ES-I3 (cell line): ENCODE measurements at regions not wholly inside any gene's neighbourhood (a gene's known extent, or its start where the extent isn't known, plus 50 kb on each side); places are given as distances from the start of the nearest gene placed in this dataset.
"Not testable (repeated sequence)": the region's sequence is repeated elsewhere in the genome, so short reads cannot be mapped to it uniquely, and the experiment has no call there.

ENCODE experiments used
- H3K36me3 ChIP-seq: 2 replicates; pipeline ENCODE4 v1.6.1; 2013; ENCODE audit warnings: mild to moderate bottlenecking, low read length, control low read depth, moderate library complexity; ENCODE audit not compliant: insufficient read depth
- H3K4me1 ChIP-seq: 2 replicates; pipeline ENCODE4 v1.6.1; 2013; ENCODE audit warnings: mild to moderate bottlenecking, control low read depth, low read length; ENCODE audit not compliant: insufficient read depth
- H3K9ac ChIP-seq: 2 replicates; pipeline ENCODE4 v1.6.1; 2013; ENCODE audit warnings: low read depth, mild to moderate bottlenecking, low read length, moderate library complexity
- H3K9me3 ChIP-seq: 2 replicates; pipeline ENCODE4 v1.6.1; 2013; ENCODE audit warnings: mild to moderate bottlenecking, low read length, moderate library complexity; ENCODE audit not compliant: control insufficient read depth, insufficient read depth

DNA sequence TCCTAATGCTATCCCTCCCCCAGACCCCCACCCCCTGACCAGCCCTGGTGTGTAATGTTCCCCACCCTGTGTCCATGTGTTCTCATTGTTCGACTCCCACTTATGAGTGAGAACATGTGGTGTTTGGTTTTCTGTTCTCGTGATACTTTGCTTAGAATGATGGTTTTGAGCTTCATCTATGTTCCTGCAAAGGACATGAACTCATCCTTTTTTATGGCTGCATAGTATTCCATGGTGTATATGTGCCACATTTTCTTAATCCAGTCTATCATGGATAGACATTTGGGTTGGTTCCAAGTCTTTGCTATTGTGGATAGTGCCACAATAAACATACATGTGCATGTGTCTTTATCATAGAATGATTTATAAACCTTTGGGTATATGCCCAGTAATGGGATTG, 209.4 kb upstream of the SLC38A2 start:
- not testable (repeated sequence) for H3K4me1 ChIP-seq, H3K9me3 ChIP-seq, H3K36me3 ChIP-seq, H3K9ac ChIP-seq

DNA sequence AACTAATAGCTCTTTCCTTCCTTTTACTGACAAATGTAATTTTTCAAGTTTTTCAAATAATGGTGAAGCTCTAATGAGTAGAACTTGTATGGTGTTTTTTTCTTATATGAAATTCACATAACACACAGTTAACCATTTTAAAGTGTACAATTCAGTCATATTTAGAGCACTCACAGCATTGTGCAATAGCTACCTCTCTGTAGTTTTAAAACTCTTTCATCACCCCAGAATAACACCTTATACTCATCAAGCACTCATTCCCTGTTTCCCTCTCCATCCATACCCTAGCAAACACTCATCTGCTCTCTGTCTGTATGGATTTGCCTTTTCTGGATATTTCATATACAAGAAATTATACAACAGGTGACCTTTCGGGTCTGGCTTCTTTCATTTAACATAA, 207.9 kb upstream of the SLC38A2 start:
- no peak overlapping the region for H3K9ac ChIP-seq
- no peaks in the 10 kb centered on the region; the same call in none of the 2 replicates for H3K9me3 ChIP-seq
- H3K36me3 ChIP-seq = no peaks in the 10 kb centered on the region
- no peaks in the 10 kb centered on the region for H3K4me1 ChIP-seq

- Histone ChIP-seq H3K36me3 (no peaks in the 10 kb centered on the region), H3K9ac (no peak overlapping the region), H3K4me1 (no peaks in the 10 kb centered on the region)
Measured at GRCh38 chr12:46579474-46579873, 206.9 kb upstream of the SLC38A2 start.

DNA sequence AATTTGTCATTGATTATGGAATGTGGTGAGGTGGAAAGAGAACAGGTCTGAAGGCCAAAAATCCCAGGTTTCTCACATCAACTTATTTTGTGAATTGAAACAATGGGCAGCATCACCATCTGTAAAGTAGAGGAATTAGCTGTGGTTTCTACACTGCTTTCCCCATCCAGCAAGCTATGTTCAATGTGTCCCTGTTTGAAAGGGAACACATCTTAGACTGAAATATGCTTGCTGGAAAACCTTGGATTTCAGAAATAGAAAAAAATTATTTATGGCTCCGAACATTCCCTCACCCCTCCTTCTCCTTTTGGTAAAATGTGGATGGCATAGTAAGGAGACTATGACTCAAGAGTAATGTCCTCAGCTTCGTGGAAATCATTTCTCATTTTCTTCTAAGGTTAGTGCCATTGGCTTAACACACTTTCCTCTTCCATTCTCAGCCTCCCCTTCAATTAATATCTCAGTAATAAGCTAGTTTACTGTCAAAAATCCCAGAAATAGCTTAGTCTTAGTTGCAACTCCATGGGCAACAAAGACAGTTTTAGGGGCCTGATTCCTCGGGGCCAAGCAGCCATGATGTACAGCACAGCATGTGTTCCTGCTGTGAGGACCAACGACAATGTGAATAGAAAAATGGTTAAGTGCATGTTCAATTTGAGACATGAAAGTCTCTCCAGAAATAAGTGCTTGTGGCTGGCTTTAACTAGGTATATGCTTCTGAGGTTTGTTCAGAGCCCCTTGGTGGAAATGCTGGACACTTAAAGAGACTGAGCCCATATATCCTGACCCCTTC, 205.8 kb upstream of the SLC38A2 start:
- no peak overlapping the region for H3K9ac ChIP-seq
- H3K36me3 ChIP-seq = no peaks in the 10 kb centered on the region
- no peaks in the 10 kb centered on the region for H3K9me3 ChIP-seq
- H3K4me1 ChIP-seq = no peaks in the 10 kb centered on the region

More at GRCh38 chr12:46579474-46579873, 206.9 kb upstream of the SLC38A2 start:
- no peaks in the 10 kb centered on the region; the same call in 1 of the 2 replicates for H3K9me3 ChIP-seq

DNA sequence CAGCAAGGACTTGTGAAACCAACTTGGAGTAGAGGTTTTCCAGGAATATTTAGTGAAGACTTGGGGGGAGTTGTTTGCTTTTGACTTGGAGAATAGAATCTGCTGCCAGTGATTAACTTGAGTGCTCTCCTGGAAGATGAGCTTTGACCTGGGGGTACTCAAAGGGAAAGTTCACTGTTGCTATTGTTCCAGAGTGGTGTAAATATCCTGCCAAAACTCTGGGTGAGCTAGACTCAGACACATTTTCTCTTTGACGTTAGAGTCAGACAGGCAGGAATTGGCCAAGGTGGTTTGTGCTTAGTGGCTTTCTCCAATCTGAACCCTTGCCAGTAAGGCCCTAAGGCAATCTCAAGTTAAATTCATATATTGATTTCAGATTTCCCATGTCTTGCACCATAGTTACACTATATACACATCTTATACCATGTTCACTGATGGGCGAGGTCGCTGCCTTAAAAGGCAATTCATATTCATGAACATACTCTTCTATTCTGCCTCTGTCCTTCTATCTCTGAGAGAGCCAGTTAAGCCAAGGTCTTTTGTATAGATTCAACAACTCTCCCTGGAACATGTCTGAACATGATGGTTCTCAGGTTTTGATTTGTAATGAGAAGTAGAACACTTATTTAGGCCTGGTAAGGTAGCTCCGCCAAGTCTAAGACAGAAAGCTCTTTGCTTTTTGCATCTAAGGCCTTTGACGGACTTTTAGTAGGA, 204.6 kb upstream of the SLC38A2 start:
- no peaks in the 10 kb centered on the region for H3K36me3 ChIP-seq
- H3K4me1 ChIP-seq = no peaks in the 10 kb centered on the region
- H3K9me3 ChIP-seq = no peaks in the 10 kb centered on the region
- no peak overlapping the region for H3K9ac ChIP-seq

GRCh38 chr12:46574847-46575246, 202.3 kb upstream of the SLC38A2 start:
- Histone ChIP-seq H3K9me3 (no peaks in the 10 kb centered on the region), H3K36me3 (no peaks in the 10 kb centered on the region), H3K4me1 (no peaks in the 10 kb centered on the region), H3K9ac (no peak overlapping the region)

GRCh38 chr12:46573347-46573658, 200.7 kb upstream of the SLC38A2 start:
- no peaks in the 10 kb centered on the region for H3K4me1 ChIP-seq
- no peaks in the 10 kb centered on the region for H3K36me3 ChIP-seq
- H3K9ac ChIP-seq = no peak overlapping the region
- peaks cover 1% of the 10 kb centered on the region for H3K9me3 ChIP-seq

DNA sequence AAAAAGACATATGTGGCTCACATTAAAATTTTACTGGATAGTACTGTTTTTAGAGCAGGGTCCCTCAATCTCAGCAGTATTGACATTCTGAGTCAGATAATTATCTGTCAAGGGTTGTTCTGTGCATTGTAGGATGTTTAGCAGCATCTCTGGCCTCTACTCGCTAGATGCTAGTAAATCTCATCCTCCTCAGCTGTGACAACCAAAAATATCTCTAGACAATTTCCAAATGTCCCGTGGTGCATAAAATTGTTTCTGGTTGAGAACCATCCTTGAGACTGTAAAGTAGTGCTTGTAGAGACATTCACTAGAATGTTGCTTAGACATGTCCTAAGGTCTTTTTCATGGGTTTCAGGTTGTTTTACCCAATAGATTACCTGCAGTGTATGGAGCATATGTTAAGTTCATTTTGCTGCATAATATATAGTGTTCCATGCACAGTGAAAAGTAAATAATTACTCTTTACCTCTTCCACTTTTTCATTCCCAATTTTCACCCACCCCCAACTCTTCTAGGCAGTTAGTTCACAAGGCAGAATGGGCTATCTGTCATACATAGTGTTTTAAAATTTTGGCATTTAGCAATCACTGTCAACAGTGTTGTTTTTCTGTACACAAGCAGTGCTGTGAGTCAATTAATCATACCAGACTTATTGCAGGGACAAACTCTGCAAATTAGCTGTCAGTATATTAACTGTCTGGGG, 200.2 kb upstream of the SLC38A2 start:
- H3K36me3 ChIP-seq = no peaks in the 10 kb centered on the region
- H3K4me1 ChIP-seq = no peaks in the 10 kb centered on the region
- no peak overlapping the region for H3K9ac ChIP-seq
- peaks cover 6% of the 10 kb centered on the region for H3K9me3 ChIP-seq

DNA sequence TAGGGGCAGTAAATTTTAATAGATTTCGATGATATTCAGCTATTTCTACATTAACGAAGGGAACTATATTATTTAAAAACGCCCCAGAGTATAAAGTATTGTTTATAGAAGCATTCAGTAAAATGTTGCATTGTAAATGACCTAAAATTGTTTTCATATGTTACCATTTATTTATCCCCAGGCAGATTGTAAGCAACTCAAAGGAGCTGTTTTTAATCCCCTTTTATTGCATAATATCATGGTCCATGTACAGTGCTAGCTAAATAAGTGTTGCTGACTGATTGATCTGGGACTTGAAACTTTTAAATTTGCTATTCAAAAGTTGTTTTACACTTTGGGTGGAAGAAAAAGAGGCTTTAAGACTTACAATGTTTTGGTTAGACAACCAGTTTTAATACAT, 199.0 kb upstream of the SLC38A2 start:
- peaks cover 10% of the 10 kb centered on the region for H3K9me3 ChIP-seq
- no peaks in the 10 kb centered on the region for H3K36me3 ChIP-seq
- H3K9ac ChIP-seq = no peak overlapping the region
- no peaks in the 10 kb centered on the region for H3K4me1 ChIP-seq

DNA sequence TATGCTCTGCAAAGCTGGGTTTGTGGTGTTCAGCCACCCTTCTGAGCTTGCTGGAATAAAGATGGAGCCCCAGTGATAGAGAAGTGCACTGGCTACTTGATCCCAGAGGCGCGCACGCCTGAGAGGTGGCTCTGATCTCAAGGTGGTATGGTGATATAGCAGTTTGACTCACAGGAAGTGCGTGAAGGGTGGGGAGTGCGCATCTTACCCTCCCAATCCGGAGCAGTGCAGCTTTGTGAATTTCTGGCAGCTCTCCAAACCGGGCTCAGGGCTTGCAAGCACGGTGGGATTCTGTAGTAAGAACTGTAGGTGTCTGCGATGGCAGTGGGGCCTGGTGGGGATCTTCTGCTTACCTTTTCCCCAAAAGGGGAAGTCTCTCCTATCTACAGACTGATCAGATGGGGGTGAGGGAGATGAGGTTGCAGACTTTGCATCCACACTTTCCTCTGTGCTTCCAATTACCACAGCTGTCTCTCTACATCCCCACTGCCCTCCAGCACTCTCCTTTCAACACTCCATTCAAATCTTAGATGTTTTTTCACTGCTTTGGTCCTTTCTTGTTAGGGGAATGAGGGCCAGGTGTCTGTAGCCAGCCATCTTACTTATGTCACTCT, 197.4 kb upstream of the SLC38A2 start:
- Histone ChIP-seq H3K4me1 (no peaks in the 10 kb centered on the region), H3K9me3 (peaks cover 10% of the 10 kb centered on the region), H3K36me3 (no peaks in the 10 kb centered on the region), H3K9ac (no peak overlapping the region)

DNA sequence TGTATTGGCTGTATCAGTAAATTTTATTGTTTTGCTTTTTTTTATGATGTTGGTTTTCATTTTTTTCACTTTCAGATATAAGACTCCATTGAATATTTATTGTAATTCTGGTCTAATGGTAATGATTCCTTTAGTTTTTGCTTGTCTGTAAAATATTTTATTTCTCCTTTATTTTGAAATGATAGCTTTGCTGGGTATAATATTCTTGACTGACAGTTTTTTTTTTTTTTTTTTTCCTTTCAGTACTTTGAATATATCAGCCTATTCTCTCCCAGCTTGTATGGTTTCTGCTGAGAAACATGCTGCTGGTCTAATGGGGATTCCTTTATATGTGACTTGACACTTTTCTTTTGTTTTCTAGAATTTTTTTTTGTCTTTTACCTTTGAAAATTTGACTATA, 195.1 kb upstream of the SLC38A2 start:
- H3K9me3 ChIP-seq = peaks cover 10% of the 10 kb centered on the region
- H3K9ac ChIP-seq = no peak overlapping the region
- H3K4me1 ChIP-seq = peaks cover 5% of the 10 kb centered on the region
- no peaks in the 10 kb centered on the region for H3K36me3 ChIP-seq

DNA sequence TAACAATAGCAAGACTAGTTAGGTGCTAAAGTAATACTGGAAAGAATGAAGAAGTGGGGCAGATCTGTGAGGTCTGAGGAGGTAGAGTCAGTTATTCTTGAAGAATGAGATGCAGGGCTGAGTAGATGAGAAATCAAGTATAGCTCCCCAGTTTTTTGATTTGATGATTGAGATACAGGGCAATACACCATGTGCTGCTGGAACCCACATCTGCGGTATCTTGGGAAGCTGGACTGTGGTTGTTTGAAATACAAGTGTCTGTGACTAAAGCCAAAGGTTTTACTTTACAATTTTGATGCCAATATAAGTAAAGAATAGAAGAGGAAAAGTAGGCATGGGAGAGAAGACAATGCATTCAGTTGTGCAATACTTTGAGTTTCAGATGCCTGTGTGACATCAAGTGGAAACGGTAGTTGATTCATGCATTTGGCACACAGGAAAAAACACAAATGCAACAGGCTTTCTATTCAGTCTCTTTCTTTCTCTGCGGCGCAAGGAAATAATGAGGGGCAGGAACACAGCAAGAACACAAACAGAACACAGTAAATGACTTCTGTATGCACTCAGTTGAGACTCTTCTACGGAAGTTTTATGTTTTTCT, 190.2 kb upstream of the SLC38A2 start:
- Histone ChIP-seq H3K4me1 (peaks cover 19% of the 10 kb centered on the region), H3K9ac (no peak overlapping the region), H3K36me3 (no peaks in the 10 kb centered on the region), H3K9me3 (peaks cover 3% of the 10 kb centered on the region; the same call in 1 of the 2 replicates)

GRCh38 chr12:46561769-46562624, 189.4 kb upstream of the SLC38A2 start:
- not testable (repeated sequence) for H3K36me3 ChIP-seq, H3K9me3 ChIP-seq, H3K9ac ChIP-seq
- H3K4me1 ChIP-seq = peaks cover 19% of the 10 kb centered on the region
